Fibroblast of upper back skin (primary cell): ENCODE measurements at regions not wholly inside any gene's neighbourhood (a gene's known extent, or its start where the extent isn't known, plus 50 kb on each side); places are given as distances from the start of the nearest gene placed in this dataset.

Experiments used
- DNase-seq: peaks from one replicate; pipeline ENCODE4 v3.0.0-alpha.2; 2013

- no peak for DNase-seq
Measured at GRCh38 chr2:12795851-12796250, 79.1 kb downstream of the TRIB2 start.

DNA sequence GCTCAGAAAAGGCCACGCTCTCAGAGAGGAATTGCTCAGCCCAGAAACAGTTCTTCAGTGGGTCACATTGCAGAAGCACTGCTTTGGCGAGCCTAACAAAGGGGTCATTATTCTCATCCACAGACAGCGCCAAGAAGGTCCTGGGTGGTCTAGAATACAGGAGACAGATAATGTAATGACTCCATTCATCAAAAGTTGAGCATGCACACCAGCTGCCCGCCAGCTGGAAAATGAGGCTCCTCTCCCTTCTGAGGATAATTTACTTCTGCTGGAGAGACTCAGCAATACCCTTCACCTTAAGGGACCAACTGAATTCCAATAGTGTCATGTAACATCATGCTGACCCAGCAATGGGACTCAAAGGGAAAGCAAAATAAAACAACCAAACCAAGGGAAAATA is 79.9 kb downstream of the TRIB2 start:
- DNase-seq, result peak; percentile 88

- peak; percentile 85 for DNase-seq
Measured at GRCh38 chr2:12797815-12798214, 81.1 kb downstream of the TRIB2 start.

- peak; percentile 82 for DNase-seq
Measured at GRCh38 chr2:12803607-12804006, 86.9 kb downstream of the TRIB2 start.

GRCh38 chr2:12804091-12804856 is 87.5 kb downstream of the TRIB2 start:
- DNase-seq, result no peak

DNA sequence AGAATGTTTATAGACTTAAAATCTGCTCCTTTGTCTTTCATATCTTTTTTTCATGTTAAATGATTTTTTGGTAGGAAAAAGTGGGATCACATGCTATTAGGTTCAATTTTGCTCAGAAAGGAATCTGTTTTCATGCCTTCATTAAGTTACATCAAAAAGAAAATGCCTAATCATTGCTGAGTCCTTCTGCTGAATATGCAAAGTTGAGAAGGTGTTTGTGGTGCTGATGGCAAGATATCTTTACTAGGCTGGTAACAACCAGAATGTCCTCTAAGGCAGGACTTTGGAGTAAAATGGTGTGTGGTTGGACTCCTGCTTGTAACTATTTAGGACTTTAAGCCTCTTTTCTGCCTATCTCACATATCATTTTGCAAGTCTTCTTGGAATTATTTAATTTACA is 88.3 kb downstream of the TRIB2 start:
- no peak for DNase-seq

DNA sequence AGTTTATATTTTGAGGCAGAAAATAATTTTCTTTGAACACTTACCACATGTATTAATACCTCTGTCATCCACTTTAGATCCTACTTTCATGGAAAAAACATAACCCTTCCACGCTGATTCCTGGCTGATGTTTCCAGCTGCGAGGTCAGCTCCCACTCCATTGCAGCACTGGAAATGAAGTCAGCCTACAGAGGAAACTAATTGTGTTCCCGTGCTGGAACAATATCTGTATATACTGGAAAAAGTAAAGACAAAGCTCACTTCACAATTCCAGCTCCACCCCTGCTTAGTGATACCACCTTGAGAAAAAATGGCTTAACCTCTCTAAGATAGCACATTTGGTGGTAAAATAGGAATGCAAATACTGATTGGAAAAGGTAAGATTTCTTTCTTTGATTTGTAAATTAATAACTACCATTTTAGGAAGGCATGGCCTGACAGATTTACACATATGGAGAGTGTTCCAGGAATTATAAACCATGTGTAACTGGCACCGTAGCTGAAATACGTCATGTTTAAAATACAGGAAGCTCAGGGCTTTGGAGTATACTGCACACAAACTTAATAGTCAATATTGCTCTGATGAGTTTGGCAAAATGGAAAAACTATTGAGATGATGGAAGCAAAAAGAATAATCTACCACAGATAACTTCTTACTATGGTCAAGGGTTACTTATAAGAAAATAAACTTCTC is 90.0 kb downstream of the TRIB2 start:
- DNase-seq, result no peak

- no peak for DNase-seq
Measured at GRCh38 chr2:12807907-12808810, 91.4 kb downstream of the TRIB2 start.

DNA sequence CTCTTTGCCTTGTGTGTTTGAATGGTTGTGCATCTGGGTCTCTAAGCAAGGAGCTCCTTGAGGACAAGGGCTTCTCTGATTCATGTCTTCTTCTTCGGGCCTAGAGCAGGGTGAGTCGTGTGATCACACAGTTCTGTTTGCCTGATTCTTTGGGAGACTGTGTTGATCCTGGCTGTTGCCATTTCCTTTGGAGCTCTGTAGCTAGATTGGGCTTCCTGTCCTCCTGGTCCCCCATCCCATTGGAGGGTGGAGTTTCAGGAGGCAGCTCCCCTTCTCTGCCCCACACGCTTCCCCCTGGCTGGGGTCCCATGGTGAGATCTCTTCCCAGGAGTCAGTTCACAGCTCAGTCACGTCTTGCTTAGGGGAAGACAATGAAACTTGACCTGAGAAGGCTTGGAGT is 92.8 kb downstream of the TRIB2 start:
- no peak for DNase-seq

DNA sequence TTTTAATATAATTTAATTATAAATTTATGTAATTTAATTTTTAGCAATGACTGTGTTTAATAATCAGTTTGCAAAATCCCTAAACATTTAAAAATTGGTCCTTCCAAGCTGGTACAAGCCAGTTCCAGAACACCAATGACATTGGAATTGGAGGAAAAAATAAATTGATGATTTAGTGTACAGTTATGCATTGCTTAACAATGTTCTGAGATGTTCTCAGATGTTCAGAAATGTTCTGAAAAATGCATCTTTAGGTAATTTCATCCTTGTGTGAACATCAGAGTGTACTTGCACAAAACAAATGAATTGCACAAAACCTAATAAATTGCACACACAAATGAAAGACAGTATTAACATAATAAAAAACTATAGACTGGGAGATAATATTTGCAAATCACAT is 95.2 kb downstream of the TRIB2 start:
- no peak for DNase-seq

DNA sequence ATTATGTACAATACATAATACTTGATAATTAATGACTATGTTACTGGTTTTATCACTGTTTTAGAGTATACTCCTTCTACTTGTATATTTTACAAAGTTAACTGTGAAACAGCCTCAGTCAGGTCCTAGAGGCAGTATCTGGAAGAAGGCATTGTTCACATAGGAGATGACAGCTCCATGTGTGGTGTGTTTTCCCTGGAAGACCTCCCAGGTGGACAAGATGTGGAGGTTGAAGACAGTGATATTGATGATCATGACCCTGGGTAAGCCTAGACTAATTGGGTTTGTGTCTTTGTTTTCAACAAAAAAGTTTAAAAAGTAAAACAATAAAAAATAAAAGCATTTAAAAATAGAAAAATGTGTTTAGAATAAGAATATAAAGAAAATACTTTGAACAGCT is 96.4 kb downstream of the TRIB2 start:
- peak; percentile 74 for DNase-seq

DNA sequence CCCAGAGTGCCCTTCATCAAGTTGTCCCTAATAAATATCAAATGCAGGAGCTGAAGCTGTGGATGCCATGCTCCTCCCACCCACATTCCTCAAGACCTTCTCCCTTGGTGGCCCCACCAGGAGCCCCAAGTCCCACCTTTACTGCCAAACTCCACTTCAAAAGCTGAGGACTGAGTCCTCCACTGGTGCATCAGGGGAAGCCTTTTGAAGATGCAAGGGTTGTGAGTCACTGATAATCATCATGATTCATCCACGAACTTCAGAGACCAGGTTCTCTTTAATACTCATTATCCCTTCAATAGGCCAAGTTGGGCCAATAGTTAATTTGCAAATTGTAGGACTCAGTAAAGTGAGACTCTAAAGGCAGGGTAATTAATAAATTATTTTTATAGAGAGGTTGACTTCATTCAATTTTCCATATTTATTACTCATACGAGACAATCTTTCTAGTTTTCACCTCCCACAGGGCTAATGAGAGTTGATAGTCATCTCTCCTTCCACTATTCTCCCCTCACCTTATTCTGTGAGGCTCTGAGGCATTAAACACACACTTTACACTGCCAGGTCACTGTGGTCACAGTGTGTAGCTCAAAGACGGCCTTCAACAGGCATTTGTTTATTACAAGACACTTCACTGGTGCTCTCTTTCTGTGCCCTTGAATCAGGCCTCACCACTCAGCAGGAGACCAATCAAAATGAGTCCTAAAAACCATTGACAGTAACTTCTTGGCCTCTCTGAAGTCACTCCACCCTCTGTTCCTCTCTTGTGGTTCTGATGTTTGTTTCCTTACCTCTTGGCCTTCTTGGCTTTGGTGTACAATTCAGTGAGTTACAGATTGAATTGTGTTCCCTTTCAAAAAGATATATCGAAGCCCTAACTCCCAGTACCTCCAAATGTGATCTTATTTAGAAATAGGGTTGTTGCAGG is 99.9 kb downstream of the TRIB2 start:
- DNase-seq, result peak; percentile 64

- no peak for DNase-seq
Measured at GRCh38 chr2:12817870-12818269, 101.1 kb downstream of the TRIB2 start.

GRCh38 chr2:12818416-12819102 is 101.8 kb downstream of the TRIB2 start:
- DNase-seq, result no peak

- DNase-seq, result peak; percentile 99
Measured at GRCh38 chr2:12819103-12819475, 102.4 kb downstream of the TRIB2 start.

DNA sequence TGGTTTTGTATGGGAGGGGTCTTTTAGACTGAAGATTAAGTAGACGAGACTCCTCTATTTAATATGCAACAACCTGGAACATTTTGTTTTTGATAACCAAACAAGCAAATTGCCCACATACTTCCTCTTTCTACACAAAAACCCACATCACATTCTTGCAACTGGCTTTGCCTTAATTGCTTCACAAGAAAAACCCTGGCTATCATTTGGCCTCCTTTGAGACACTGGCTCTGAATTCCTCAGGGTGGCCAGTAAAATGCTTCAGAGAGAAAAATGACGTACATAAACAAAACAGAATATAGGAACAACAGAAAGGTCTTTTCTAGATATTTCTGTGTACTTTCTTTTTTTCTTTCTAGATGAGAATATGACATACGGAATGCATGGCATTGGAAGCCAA is 103.0 kb downstream of the TRIB2 start:
- DNase-seq, result peak; percentile 17

GRCh38 chr2:12821656-12822055 is 104.9 kb downstream of the TRIB2 start:
- DNase-seq, result no peak

DNA sequence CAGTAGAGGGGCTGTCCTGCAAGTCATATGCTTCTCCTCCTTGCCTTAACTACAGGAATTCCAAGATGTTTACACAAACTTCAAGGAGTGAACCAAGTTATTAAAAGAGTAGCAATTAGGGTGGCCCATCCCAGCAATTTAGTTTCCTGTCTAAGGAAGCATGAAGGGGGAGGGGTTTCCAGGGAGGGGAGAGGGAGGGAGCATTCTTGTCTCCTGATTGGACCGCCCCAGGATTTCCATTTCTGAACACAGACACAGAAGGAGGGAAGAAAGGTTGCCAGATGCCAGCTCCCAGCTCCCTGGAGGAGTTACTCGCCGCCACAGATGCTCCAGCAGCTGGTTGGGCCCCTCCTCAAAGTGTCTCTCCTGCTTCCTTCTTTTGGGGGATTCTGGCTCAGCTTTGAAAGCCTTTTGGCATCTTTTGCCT is 107.6 kb downstream of the TRIB2 start:
- DNase-seq, result peak; percentile 80

- DNase-seq, result no peak
Measured at GRCh38 chr2:12824778-12825379, 108.1 kb downstream of the TRIB2 start.

- no peak for DNase-seq
Measured at GRCh38 chr2:12826781-12827180, 110.0 kb downstream of the TRIB2 start.

DNA sequence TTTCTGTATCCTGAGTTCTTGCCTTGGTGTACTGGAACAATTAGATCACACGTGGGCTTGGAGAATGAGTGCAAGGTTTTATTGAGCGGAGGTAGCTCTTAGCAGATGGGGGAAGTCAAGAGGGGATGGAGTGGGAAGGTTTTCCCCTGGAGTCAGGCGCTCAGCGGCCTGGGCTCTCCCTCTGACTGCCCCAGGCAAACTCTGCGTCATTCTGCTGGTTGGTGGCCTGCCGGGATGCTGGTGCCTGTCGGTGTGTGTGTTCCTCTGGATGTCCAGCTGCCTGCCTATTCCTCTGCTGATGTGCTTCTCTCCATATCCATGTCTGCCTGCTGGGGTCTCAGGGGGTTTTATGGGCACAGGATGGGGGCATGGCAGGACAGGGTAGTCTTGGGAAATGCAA is 111.0 kb downstream of the TRIB2 start:
- DNase-seq, result no peak
